DOHH2 (cell line): ENCODE measurements at regions not wholly inside any gene's neighbourhood (a gene's known extent, or its start where the extent isn't known, plus 50 kb on each side); places are given as distances from the start of the nearest gene placed in this dataset.

Experiments used
- H3F3A ChIP-seq: fragments of 200-600 bp; sonication (generic), shearing (Covaris generic); 2 replicates; pipeline ENCODE4 v1.6.0; 2016; ENCODE audit warnings: antibody characterized with exemption, mild to moderate bottlenecking; ENCODE audit not compliant: control insufficient read depth, insufficient read depth
- H3K27ac ChIP-seq: fragments of 200-600 bp; sonication (generic); 2 replicates; pipeline ENCODE4 v1.5.1; 2014; ENCODE audit warnings: low read depth, mild to moderate bottlenecking, low read length, moderate library complexity
- H3K27me3 ChIP-seq: fragments of 200-600 bp; sonication (generic); 2 replicates; pipeline ENCODE4 v1.6.1; 2014; ENCODE audit warnings: mild to moderate bottlenecking, low read length, mixed read lengths; ENCODE audit not compliant: control insufficient read depth
- H3K36me3 ChIP-seq: fragments of 200-600 bp; sonication (generic); 2 replicates; pipeline ENCODE4 v1.6.1; 2014; ENCODE audit warnings: mild to moderate bottlenecking, low read length, moderate library complexity, mixed read lengths; ENCODE audit not compliant: control insufficient read depth
- H3K4me1 ChIP-seq: fragments of 200-600 bp; sonication (generic); 2 replicates; pipeline ENCODE4 v1.6.1; 2014; ENCODE audit warnings: mild to moderate bottlenecking, low read length, mixed read lengths; ENCODE audit not compliant: control insufficient read depth
- H3K4me2 ChIP-seq: fragments of 200-600 bp; sonication (generic); 2 replicates; pipeline ENCODE4 v1.6.0; 2014; ENCODE audit warnings: mild to moderate bottlenecking, low read length, moderate library complexity
- H3K4me3 ChIP-seq: fragments of 200-600 bp; sonication (generic); 2 replicates; pipeline ENCODE4 v1.5.1; 2014; ENCODE audit warnings: mild to moderate bottlenecking, low read length, mixed read lengths
- H3K79me2 ChIP-seq: fragments of 200-600 bp; sonication (generic); 2 replicates; pipeline ENCODE4 v1.6.1; 2014; ENCODE audit warnings: mild to moderate bottlenecking, low read length, mixed read lengths; ENCODE audit not compliant: control insufficient read depth
- H3K9me2 ChIP-seq: fragments of 200-600 bp; sonication (generic); replicated peaks from 2 replicates; pipeline ENCODE4 v1.6.1; 2014; ENCODE audit warnings: mild to moderate bottlenecking, low read length, mixed read lengths; ENCODE audit not compliant: control insufficient read depth
- H3K9me3 ChIP-seq: fragments of 200-600 bp; sonication (generic); 2 replicates; pipeline ENCODE4 v1.6.1; 2014; ENCODE audit warnings: antibody characterized with exemption, low read length, mixed read lengths; ENCODE audit not compliant: control insufficient read depth, insufficient read depth
- H4K20me1 ChIP-seq: fragments of 200-600 bp; sonication (generic); 2 replicates; pipeline ENCODE4 v1.6.0; 2014; ENCODE audit warnings: low read depth, mild to moderate bottlenecking, antibody characterized with exemption, low read length, moderate library complexity; ENCODE audit not compliant: control insufficient read depth, insufficient read depth
- CTCF ChIP-seq: fragments of 200-600 bp; sonication (generic); IDR thresholded peaks from one replicate; pipeline ENCODE4 v1.5.1; 2014; ENCODE audit warnings: antibody characterized with exemption, mild to moderate bottlenecking, low read depth, low read length; ENCODE audit not compliant: poor library complexity, severe bottlenecking
- EZH2phosphoT487 ChIP-seq: fragments of 200-600 bp; sonication (generic); IDR thresholded peaks from 2 replicates; pipeline ENCODE4 v1.6.1; 2017; ENCODE audit warnings: borderline replicate concordance, mild to moderate bottlenecking, antibody characterized with exemption, low read length, moderate library complexity, mixed read lengths

GRCh38 chr1:55689800-55690199 is 474.6 kb upstream of the USP24 start:
- Histone ChIP-seq H3K27ac (no peak overlapping the region), H3K27me3 (no peaks in the 10 kb centered on the region), H3K9me3 (no peaks in the 10 kb centered on the region), H3K4me2 (no peak overlapping the region), H4K20me1 (no peaks in the 10 kb centered on the region), H3K79me2 (no peaks in the 10 kb centered on the region), H3K36me3 (no peaks in the 10 kb centered on the region), H3K9me2 (no peaks in the 10 kb centered on the region), H3F3A (no peaks in the 10 kb centered on the region), H3K4me1 (no peaks in the 10 kb centered on the region), H3K4me3 (no peak overlapping the region)
- TF ChIP-seq CTCF: no peak
- TF ChIP-seq EZH2phosphoT487: no peak

GRCh38 chr1:55685560-55685959 is 470.4 kb upstream of the USP24 start:
- Histone ChIP-seq H4K20me1 (no peaks in the 10 kb centered on the region), H3K4me1 (no peaks in the 10 kb centered on the region)
- TF ChIP-seq EZH2phosphoT487 (no peak), CTCF (no peak)

GRCh38 chr1:55684131-55684650 is 469.0 kb upstream of the USP24 start:
- H3K4me2 ChIP-seq: no peak overlapping the region
- no peaks in the 10 kb centered on the region for H3F3A ChIP-seq
- H3K27me3 ChIP-seq: no peaks in the 10 kb centered on the region
- no peaks in the 10 kb centered on the region for H3K9me3 ChIP-seq
- H4K20me1 ChIP-seq: no peaks in the 10 kb centered on the region
- no peaks in the 10 kb centered on the region for H3K36me3 ChIP-seq
- no peaks in the 10 kb centered on the region for H3K4me1 ChIP-seq
- H3K27ac ChIP-seq: no peak overlapping the region
- H3K9me2 ChIP-seq: no peaks in the 10 kb centered on the region
- TF ChIP-seq CTCF (no peak), EZH2phosphoT487 (no peak)
- no peaks in the 10 kb centered on the region for H3K79me2 ChIP-seq
- no peak overlapping the region for H3K4me3 ChIP-seq

More at GRCh38 chr1:55685560-55685959, 470.4 kb upstream of the USP24 start:
- Histone ChIP-seq H3K4me2 (no peak overlapping the region), H3K4me3 (no peak overlapping the region), H3K9me2 (no peaks in the 10 kb centered on the region), H3F3A (no peaks in the 10 kb centered on the region), H3K27ac (no peak overlapping the region), H3K9me3 (no peaks in the 10 kb centered on the region), H3K36me3 (no peaks in the 10 kb centered on the region), H3K79me2 (no peaks in the 10 kb centered on the region), H3K27me3 (no peaks in the 10 kb centered on the region)
